ENCODE measurements at regions not wholly inside any gene's neighbourhood (a gene's known extent, or its start where the extent isn't known, plus 50 kb on each side); places are given as distances from the start of the nearest gene placed in this dataset.

DNA sequence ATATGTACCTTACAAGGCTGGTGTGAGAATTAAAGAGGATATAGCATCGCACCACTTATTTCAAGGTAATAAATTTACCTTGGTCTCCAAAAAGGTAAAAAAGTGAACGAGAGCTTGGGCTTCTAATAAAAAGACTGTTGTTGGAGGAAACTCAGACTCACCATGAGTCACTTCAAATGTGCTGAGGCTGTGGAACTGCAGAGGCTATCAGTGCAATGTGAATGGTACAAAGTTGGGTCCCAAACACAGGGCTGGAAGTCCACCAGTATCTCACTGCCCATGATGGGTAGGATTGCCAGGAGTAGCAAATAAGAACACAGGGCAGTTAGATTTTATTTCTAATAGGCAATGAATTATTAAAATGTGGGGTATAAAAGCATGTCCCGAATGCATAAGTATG, 200.6 kb downstream of the MAFB start:
- no peak for DNase-seq

DNA sequence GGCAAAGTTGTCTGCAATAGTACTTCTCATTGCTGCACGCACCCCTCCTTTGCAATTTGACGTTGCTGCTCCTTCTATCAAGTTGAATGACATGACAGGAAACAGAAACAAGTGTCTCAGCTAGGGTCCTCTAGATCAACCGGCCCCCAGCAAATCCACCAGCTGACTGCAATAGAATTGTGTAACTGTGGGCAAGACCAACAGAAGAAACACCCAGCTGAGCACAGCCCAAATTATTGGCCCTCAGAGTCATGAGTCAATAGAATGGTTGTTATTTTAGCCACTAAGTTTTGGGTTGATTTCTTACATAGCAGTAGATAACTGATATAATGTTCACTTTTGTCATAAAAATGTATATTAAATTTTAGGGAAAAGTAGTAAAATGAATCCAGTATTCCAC, 202.7 kb downstream of the MAFB start:
- no peak for DNase-seq

DNA sequence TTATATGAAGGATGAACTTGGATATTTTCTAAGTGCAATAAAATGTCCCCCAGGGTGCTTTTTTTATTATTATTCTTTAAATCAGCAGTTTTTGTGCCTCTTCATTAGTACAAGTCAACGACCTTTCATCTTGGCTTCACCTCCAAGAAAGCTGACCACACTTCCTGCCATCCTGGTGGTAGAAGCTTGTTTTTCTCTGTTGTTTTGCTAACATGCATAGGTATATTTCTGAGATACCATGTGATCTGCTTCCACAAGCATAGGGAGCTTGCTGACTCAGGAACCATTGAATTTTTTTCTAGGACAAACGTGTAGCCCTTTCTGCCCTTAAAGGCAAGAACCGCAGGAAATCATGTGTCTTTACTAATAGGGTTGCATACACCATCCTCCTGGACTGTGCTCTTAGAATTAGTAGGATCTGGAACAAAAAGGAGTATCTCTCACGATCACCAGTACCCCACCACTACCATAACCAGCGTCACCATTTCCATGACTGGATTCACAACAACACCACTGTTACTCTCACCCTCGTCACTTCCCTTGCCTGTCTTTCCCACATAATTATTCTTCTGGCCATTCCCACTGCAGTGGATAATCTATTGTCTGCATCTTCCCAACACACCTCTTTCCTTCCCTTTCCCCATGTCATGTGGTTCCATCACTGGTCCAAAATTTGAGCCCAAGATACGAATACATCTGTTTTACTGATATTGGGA, 207.1 kb downstream of the MAFB start:
- DNase-seq, result no peak

DNA sequence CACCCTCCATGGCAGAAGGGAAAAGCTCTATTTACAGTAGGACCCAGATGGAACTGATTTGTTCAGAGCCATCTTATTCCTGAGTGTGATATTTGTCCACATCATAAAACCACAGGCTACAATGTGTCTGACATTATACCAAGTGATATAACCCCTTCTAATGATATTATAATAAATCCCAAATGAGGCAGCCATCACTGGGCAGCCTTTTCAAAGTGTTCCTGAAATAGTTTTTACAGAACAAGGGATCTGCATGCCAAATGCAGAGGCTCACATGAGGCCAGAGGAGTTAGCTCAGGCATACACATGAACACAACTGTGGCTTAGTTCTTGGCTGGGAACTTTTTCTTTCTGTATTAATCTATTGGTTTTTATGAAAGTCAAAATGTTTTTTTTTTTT, 207.7 kb downstream of the MAFB start:
- no peak for DNase-seq

DNA sequence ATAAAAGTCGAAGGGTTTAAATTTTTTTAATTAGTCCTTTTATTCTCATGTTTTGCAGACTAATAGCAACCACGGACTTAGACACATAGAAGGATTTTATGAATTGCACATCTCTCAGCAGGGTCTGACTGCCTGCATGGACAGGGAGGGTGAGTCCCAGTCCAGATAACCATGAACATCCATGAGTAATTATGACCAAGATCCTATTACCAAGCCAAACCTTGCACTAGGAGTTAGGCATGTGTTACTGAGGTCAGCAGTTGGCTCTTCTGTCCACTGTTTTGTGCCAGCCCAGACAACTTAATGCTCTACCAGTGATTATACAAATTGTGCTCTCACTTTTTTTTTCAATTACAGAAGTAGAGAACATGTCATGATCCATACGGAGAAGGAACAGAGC, 211.2 kb downstream of the MAFB start:
- DNase-seq, result no peak

DNA sequence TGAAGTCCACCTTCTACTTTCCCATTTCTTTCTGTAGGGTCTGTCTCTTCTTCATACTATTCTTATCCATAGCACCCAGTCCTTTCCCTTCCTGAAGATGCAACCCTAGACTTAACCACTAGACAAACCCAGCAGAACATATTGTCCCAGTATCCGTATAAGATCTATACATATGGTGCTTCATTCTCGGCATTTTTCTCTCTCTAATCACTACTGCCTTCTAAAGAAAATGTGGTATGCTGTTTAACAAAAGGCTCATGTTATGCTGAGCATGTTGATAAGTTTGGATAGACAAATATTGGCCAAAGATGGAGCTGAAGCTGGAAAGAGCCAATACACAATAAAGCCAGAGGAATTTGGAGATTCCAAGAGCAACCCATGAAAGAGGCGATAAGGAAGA, 212.6 kb downstream of the MAFB start:
- no peak for DNase-seq

DNA sequence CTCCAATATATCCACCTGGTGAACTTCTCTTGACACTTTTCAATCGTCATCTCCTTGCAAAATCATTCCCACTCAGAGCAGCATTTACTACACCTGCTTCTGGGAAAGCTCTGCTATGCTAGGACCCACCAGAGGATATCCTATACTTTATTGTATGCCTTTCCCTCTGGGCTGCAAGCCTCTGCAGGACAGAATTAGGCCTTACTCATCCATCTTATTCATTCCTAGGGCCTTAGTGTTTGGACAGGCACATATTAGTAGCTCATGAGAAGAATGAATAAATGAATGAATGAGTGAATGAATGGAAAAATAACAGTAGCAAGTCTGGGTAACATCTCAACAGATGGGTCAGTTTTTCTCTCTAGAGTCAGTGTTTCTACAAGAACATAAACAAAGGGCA, 216.1 kb downstream of the MAFB start:
- no peak for DNase-seq

DNA sequence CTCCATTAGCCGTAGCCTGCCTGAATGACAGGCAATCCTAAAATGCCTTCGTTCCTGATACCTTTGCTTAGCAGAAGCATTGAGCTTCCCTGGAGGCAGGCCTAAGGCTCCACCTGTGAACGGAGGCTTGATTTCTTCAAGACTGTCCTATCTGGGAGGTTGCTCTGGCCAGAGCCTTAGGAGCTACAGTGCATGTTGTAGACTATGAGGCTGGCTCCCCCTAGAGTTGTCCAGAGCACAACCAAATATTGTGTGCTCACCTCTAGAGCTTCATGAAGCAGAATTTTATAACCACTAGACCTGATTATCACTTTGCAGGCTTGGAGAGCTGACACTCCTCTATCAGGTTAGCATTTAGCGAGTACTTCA, 217.8 kb downstream of the MAFB start:
- DNase-seq, result peak; percentile 32

DNA sequence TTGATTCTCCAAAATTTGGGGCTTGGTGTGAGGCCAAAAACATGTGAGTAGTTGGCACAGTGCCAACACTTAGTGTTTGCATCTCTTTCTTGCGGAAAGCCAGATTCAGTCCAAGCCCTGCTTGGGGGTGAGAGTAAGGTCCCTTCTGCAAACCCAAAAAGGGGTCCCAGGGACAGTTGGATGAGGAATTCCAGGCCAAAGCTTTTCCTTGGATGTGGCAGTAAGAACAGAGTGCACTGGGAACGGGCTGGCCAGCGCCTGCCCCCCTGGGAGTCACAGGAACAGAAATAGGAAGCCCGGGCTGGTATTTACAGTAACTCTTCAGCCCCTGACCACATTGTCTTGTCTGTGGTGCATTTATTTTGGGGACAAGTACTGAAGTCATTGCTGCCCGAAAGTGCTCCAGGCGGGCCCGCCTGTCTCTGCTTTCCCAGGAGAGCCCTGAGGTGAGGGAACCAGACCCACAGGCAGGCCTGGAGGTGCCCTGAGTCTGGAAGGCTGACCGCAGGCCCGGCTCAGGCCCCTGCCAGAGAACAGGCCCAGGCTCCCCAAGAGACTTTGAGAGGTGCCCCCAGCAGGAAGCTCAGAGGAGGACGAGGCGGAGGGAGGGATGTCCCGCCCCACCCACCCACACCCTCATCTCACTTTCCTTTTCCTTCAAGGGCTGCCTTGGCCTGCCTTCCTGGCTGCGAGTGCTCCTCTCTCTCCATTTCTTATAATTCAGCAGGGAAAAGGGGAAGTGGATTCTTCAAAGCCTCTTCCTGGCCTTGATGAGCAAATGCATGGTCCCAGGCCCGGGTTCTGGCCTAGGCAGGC, 218.4 kb downstream of the MAFB start:
- DNase-seq, result peak; percentile 68

DNA sequence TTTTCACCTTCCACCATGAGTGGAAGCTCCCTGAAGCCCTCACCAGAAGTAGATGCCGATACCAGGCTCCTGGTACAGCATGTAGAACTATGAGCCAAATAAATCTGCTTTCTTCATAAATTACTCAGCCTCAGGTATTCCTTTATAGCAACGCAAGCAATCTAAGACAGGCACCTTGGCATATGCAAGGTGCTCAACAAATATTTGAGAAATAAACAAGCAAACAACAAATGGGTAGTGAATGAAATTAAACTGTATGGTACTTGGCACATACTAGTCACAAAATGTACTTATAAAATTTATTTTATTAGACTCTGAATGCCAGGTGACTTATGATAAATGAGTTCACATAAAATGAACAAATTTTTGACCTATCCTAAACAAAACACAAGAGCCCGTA, 220.3 kb downstream of the MAFB start:
- no peak for DNase-seq

DNA sequence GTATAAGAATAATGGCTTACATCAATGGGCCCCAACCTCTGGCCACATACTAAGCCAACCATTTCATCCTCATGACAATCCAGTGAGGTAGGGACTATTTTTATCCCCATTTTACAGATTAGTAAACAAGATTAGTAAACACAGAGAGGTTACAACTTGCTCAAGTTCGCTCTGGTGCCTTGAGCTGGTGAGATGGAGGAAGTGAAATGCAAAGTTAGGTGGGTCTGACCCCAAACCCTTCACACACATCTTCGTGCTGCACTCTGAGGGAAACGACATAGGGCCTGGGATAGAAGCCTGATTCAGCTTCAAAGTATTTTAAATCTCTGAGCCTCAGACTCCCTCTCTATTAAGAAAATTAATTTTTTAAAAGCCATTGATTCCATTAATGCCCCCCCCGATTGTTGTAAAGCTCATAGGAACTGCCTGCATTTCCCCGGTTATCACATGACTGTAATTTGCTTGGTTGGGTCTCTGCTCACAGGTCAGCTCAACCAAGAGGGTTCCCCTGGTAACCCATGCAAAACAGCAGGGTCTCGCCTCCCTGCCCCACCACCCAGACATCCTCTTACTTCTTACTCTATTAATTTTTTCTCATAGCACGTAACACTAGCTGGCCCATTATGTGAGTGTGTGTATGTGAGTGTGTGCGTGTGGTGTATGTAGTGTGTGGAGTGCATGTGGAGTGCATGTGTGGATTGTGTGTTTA, 221.2 kb downstream of the MAFB start:
- no peak for DNase-seq

DNA sequence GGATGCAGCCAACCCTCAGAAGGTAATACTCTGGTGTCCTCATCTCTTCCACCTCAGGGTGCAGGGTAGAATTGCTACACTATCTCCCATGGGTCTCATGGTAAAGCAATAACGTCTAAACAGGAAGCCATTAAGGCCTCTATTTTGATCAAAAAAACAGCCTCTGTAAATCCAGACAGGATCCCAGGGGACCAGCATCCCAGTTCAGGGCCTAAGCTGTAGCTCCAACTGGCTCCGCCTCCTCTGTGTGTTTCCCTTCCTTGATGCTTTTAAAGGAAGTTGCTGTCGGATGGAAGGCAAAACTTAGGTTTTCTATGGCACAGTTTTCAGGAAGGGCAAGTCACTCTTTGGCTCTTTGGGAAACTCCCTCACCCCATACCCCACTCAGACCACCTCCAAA, 222.0 kb downstream of the MAFB start:
- peak; percentile 11 for DNase-seq

DNA sequence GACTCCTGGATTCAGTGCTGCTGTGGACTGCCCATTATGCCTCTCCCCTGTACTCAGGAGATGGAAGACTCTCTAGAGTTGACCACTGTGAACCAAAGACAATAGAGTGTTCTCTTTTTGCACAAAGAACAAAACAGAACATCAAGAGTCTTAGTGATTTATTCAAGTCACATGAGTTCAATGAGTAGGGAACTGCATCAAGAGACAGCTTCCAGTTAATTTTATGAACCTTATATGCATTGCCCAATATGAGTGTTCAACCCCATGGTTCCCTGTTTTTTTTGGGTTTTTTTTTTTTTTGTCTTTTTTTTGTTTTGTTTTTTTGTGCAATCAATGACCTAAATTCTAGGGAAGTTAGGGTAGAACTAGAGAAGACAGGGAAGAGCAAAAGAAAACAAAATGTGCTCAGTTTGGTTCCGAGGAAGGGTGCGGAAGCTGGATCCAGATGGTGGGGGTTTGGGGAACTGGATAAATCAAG, 224.3 kb downstream of the MAFB start:
- peak; percentile 76 for DNase-seq

DNA sequence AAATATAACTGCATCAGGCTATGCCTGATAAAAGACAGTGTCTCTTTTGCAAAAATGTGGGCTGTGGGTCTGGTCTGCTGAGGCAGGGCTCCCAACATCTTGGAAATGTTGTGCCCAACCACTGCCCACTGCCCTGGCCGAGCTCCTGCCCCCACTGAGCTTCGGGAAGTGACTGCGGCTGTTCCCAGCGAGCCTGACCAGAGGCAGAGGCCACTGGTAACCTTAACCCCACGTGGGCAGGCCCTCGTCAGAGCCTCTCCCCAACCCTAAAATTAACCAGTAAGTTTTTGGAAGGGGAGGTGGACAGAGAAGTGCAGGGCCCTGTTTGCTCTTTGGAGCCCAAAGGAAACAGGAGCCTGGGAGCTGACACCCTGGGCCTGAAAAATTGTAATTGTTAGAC, 225.9 kb downstream of the MAFB start:
- DNase-seq, result no peak

DNA sequence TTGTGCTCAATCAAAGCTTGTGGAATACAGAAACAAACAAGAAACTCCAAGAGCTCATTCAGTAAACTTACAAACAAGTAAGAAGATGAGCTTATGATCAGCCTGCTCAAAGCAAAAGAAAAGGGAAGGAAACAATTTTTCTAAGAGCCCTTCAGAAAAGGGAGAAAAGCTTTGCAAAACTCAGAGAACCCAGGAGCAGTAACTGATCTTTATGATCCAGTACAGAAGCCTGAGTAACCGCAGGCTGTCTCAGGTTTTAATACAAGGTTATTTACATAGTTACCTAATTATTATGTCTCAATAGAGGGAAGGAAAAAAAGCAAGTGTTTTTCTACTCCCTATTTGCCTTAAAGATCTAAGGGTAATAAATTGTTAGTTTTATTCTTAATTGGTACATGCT, 226.5 kb downstream of the MAFB start:
- peak; percentile 47 for DNase-seq

DNA sequence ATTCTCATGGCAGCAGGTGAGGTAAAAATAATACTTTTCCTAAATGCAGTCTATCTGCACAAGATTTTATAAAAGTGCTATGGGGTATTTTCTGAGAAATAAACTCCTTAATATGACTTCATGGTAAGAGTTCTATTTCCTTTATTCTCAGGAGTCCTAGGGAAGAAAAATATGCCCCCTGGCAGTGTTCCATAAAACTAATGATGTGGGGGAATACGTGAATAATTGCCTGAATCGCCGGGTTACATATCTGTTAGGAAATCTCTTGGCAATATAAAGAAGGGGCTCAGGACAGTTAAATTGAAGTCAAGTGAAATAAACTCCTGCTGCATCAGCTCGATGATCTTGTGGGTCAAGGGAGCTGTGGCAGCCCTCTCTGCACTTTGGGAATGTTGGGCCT, 229.7 kb downstream of the MAFB start:
- no peak for DNase-seq

DNA sequence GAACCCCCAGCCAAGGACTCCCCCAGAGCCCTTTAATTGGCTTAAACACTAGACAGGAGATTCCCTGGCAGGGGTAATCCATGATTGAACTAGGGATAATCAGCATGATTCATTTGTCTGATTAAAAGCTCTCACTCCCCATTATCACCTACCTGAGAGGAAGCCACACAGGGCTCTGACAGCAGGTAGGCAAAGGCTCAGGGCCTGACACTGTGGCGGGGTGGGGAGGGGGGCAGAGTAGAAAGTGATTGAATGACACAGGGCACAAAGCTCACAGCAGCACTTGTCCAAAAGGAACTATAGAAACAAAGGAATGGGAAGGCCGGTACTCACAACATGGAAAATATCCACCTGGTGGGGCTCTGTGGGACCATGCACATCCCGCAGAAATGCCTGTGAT, 231.6 kb downstream of the MAFB start:
- no peak for DNase-seq

DNA sequence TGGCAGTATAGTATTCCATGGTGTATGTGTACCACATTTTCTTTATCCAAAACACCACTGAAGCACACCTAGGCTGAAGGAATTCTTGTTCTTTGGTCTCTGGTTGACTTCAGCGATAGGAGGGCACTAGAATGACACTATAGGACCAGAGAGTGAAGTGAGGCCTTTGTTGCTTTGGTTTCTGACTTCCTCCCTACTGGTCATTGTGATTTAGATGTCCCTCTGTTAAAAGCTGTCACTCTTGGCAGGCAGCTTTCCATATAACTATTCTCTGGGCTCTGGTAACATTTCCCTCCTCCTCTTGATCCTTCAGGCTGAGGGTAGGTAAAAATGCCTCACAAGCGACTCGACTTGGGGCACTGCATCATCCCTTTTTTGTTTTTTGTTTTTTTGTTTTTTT, 236.3 kb downstream of the MAFB start:
- no peak for DNase-seq

DNA sequence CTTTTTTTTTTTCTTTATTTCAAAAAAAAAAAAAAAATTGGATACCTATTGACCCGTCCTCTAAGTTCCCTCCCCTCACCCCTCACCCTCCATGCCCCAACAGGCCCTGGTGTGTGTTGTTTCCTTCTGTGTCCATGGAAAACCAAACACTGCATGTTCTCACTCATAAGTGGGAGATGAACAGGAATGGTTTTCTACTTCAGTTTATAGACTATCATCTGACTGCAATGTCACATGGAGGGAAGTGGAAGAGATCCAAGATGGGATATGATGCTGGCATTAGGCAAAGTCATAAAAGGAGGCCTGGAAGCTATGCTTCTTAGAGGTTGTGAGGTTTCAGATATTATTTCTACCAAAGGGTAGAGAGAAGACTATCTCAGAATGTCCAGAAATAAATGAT, 237.5 kb downstream of the MAFB start:
- no peak for DNase-seq

DNA sequence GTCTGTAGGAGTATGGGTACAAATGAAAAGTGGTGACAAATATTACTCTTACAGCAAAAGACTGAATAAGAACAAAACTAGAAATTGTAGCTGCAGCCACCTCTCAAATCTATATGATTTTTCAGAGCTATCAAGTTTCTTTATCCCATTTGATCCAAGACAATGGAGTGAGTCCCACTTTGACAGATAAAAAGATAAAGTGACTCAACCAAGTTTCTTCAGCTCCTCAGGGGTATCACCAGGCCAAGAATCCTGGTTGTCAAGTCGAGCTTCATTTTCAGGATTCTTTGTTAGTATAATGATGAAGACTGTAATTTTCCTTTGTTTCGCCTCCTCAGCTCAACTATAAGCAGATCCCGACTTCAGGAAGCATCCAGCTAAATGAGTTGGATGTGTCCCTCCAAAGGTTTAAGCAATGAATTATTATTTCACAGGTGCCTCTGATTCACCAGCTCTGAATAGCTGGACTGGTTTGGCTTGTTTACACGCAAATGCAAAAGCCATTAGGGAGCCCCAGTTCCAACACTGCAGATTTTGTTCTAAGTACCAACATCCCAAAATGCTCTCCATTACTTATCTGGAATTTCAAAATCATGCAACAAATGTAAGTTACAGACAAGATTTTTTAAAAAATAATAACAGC, 238.9 kb downstream of the MAFB start:
- no peak for DNase-seq

DNA sequence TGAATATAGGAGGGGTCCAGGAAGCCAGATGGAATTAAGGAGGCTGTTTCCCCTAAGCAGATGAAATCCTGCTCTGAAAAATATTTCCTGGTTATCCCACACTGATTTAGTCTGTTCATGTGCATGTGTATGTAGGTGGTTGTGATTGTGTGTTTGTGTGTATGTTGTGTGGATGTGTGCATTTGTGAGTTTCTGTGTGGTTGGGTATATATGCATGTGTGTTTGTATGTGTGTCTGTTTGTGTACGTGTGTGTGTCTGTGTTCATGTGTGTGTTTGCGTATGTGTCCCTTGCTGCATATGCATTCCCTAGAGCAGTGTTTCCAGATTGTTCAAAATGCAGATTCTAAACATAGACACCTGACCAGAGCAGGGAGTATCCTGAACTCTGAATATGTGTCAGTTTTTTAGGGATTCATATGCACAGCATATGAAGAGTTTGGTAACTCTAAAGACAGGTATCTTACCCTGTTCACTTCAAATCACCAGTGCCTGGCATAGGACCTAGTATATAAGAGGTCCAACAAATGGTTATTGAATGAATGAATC, 239.8 kb downstream of the MAFB start:
- no peak for DNase-seq

DNA sequence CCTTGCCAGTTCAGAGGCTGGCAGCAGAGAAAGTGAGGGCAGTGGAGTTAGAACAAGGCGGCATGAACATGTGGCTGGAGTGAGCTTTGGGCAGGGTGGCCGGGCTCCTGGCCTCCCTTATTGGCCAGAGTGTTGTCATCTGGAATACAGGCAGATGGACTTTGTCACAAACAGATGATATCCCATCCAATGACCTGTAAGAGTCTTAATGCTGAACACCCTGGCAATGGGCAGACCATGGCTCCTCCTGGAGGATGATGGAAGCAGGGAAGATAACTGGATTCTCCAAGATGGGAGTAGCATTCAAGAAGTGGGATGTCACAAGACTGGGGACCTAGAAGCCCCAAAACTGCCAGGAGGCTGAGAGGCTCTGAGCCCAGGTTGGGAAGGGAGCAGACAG, 242.1 kb downstream of the MAFB start:
- no peak for DNase-seq

DNA sequence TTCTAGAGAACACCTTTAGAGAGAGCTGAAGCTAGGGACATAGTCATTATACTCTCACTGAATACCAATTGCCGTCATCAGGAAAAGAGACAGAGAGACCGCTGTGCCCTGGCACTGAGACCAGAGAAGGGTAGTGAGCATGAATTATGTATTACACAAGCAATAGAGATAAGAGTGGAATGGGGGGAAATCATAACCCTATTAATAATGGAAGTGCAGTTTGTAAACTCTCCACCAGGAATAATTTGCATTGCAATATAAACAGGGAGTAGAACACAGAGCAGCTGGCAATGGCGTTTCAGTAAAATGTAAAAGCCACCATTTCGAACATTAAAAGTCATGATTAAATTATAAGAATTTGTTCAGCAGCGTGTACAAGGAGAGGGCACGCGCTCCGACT, 244.5 kb downstream of the MAFB start:
- DNase-seq, result no peak
